Kasumi-1 (cell line): ENCODE measurements at regions not wholly inside any gene's neighbourhood (a gene's known extent, or its start where the extent isn't known, plus 50 kb on each side); places are given as distances from the start of the nearest gene placed in this dataset.

ENCODE experiments used
- DNase-seq, 2 experiments: peaks; one replicate each; lab custom pipeline; 2025; lab: John Stamatoyannopoulos, UW

DNA sequence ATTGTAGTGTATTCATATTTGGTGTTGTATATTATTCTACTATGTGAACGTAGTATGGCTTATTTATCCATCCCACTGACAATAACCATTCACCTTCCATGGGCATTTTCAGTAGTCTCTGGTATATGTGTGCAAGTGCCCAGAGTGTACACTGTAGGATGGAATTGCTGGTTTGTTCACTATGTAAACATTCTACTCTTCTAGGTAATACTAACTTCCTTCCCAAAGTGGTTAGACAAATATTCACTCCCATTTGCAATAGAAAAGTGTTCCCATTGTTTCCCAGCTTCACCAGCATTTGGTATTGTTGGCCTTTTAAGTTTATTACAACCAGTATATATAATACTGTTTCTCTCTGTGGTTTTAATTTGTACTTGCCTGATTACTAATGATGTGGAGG is 153.7 kb downstream of the C7orf25 start:
- DNase-seq: no peak

DNA sequence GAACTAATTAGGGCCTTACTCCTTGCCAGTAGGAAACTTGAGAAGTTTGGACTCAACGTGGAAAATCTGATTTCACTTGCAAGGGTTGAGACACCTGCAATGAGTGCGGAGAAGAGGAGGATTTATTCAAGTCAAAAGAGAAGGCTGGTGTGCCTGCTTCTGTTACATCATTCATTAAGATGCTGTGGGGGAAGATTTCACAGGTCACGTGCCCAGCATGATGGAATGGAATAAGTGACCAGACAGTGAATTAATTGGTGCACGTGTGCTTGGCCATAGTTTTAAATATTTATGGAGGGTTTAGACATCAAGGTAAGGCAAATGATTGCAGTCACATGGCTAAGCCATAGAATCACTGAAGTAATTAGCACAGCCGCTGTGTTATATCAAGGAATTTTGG is 155.0 kb downstream of the C7orf25 start:
- DNase-seq: no peak

DNA sequence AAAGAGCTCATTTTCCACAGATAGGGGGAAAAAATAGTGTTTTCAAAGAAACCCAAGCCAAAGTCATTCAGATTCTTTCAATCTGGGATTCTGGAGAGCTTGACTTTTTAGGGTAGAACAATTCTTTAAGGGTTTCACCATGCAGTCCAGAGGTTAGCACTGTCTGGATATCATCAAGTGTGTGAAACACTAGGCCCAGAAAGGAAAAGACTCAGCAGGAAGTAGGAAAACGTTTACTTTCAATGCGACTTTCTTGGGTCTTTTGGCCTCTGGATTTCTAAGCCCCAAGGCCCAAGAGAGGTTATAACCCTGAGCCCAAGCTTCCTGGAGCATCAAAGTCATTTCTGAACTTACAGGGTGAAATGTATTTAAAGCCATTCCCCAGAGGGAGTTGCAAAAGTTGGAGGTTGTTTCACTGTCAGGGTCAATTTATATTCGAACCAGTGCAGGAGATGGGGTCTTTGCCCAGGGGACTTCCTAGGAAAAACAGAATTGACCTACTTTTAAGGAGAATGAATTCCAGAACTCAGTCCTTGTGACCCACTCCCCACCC is 158.0 kb downstream of the C7orf25 start:
- no peak for DNase-seq

DNA sequence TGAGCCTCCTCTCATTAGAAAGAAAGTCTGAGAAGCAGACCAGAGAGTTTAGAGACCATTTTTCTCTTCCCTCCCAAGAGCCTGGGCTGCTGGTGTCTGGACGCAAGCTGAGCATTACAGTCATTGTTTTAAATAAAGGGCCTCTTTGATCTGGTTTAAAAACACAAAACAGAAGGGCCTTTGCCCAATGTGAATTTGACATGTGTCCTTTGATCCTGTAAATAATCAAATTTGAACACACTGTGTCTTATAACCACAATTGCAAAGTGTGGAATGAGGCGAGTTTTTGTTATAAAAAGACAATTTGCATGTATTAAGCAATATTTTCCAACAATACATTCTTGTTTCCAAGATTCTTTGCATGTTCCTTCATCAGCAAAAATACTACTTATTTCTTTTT is 158.5 kb downstream of the C7orf25 start:
- no peak for DNase-seq

DNA sequence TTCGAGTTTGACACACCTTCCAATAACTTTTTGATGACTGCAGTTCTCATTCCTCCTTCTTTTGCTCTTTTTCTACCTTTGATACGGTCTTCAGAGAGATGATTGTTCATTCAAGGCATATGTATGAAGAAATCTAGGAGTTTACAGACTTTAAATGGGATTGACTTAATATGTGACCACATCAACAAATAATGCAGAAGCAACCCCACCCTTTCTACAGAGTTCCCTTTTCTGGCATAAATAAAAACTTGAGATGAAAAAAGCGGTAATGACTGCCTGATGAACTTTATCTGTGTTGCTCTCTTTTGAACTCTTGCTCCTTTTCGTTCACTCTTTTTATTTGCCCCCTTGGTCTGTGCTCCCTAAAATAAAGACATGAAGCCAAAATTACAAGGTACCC is 161.7 kb downstream of the C7orf25 start:
- no peak for DNase-seq

DNA sequence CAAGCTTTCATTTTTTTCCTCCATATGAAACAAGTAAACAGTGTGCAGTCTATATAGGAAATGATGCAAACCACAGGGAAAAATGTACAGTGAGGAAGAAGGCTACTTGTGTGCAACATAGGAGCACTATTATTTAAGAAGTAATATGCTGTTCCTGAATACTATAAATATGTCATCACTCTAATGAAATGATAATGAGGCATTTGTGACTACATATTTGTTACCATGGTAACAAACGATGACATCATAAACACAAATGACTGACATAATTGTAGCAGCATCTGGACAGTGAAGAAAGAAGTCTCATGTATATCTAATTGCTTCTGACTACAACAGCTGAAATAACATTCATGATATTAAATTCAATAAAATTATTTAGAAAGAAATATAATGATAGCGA is 164.8 kb downstream of the C7orf25 start:
- no peak for DNase-seq

DNA sequence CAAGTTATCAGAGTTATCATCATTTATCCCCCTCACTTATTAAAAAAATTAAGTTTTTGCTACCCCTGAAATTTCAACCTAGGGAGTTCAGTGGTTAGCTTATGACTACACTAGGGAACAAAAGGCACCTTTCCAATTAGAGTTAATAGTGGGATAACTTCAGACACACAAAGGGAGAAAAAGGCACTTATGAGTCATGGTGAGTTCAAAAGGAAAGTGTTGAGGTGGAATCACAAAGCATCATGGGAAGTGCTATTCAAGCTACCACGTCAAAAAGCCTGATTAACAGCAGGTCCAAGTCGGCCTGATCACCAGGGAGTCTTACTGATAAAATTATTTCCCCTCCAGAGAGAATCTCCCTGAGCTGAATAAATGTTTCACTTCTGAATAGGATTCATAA is 165.7 kb downstream of the C7orf25 start:
- no peak for DNase-seq

DNA sequence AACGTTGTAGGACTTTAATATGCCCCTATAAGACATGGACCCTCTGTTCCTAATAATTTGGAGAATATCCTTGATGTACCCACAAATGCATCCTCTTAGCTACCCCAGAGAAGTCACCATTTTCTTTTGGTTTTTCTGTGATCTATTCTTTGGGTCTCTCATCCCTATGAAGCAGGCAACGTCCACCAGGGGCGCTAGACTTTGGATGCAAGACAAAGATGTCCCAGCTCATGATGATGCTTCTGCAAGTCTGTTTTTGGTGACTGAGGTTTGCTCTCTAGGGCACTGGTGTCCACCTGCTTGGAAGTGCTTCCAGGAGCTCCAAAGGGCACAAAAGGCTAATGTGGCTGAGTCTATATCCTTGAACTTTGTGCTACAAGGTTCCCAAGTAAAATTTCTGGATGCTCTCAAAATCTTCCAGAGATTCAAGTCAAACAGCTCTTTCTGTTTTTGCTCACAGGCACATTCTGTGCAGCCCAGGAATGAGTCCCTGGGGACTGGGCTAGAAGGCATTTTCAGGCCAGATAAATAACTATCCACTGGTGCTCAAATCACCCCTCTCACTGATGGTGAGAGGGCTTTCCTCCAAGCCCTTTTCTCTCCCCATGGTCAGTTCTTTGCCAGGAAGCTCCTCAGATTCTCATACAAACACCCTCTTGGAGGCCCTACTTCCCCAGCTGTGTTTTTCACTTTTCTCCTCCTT is 166.4 kb downstream of the C7orf25 start:
- peak; percentile 29 to 32 for DNase-seq

DNA sequence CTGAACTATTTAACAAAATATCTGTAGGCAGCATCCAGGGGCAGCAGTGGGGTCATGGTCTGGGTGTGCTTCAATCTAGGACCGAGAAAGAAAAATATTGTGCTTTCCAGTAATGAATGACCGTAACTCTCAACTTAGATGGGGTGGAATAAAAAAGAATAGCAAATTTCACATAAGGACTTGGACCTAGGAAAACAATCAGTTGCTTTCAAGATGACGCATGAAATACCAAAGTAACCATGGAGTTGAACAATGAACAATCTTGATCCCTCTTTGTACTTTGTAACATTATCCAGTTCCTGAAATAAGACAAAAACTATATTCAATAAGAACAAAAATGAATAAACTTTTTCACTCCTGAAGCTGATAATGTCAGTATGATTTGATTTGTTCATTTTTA is 167.1 kb downstream of the C7orf25 start:
- DNase-seq: no peak

DNA sequence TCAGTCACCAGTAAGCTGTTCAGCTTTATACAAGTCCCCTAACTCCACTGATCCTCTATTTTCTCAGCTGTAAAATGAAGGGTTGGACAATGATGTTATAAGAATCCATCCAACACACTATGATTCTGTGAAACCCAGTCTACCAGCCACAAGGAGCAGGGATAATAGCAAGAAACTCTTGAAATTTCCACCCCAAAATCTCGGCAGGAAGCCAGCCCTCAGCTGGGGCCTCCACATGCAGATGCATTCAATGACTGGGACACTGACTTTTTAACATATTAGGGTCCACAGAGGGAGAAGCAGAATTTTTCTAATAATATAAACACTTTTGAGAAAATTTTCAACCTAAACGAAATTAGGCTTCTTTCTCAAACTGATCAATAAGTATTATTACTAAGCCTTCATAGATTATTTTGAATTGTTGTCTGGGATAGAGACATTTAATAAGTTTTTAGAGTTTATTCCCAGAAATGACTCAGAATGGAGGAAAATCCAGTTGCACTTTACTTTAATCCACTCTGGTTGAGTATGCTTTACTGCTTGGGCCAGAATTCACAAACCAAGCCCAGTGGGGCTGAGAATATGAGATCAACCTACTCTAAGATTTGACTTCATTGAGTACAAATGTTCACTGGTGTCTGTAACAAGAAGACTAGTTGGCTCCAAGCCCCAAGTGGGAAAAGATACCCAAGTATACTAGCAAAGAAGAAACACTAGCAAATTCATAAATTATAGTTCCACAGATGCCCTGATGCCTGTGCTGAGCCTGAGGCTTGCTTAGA is 168.6 kb downstream of the C7orf25 start:
- no peak for DNase-seq

DNA sequence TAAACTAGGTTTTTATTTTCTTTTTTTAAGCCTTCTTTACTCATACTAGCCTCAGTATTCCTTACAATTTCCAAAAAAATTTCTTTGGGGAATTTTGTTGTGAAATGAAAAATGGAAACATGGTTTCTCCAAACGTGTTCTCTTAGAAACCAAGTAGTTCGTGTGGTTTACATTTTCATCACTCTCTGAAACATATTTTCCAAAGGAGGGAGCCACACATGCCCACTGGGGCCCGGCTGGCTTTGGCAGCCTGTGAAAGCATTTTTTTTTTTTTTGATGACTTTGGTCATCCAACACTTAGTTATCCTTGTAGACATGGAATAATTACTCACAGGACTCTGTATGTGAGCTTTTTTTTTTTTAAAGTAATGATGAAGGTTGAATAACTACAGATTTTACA is 169.6 kb downstream of the C7orf25 start:
- DNase-seq: no peak

DNA sequence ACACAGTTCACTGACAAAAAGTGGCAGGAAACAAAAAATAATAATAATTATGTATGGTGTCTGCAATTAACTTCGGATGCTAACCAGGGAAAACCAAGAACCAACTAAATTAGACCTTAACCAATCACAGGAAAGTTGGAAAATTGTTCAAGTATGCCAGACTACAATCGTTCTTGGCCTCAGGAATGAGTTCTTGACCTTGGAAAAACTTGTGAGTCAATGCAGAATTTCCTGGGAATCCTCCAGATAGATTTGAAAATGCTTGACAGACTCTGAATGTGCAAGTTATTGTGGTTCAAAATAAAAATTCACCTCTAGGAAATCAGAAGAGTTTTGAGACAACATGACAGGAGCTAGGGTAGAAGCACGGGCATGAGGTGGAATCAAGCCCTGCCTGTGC is 171.5 kb downstream of the C7orf25 start:
- no peak for DNase-seq

DNA sequence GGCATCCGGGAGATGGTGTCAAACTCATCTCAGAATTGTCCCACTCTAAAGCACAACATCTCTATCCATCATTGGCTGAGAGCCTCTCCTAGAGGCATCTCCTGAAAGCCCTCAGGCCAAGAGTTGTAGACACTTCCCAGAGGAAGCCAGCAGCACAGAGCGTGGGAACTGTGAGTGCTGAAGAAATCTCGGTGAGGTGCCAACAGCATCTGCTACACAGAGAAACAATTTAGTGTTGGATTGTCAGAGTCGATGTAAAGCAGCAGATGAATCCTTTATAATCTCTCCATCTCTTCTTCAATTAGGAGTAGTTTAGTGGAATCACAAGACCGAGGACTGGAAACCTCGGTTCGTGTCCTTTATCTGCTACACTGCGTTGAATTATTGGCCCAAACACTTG is 172.2 kb downstream of the C7orf25 start:
- DNase-seq: no peak

DNA sequence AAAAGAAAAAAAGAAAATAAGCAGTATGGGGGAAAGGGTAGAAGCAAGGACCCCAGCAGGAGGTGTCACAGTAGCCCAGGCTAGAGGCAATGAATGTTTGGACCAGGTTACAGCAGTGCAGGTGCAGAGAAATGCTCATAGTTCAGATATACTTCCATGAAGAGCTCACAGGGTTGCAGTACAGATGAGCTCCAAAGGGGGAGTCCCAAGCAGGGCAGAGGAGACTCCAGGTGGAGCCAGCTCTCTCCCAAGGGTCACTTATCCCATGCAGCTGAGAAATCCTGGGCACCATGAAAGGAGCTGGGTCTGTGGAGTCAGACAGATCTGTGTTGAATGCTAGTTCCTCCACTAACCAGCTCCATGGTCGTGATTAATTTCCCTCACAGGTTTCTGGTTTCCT is 174.9 kb downstream of the C7orf25 start:
- no peak for DNase-seq

DNA sequence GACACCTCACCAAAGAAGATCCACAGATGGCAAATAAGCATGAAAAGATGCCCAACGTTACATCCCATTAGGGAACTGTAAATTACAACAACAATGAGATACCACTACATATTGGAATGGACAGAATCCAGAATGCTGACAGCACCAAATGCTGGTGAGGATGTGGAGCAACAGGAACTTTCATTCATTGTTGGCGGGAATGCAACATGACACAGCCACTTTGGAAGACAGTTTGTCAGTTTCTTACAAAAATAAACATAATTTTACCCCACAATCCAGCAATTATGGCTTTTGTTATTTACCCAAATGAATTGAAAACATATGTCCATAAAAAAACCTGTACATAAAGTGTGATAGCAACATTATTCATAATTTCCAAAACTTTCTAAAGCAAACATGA is 176.8 kb downstream of the C7orf25 start:
- no peak for DNase-seq

DNA sequence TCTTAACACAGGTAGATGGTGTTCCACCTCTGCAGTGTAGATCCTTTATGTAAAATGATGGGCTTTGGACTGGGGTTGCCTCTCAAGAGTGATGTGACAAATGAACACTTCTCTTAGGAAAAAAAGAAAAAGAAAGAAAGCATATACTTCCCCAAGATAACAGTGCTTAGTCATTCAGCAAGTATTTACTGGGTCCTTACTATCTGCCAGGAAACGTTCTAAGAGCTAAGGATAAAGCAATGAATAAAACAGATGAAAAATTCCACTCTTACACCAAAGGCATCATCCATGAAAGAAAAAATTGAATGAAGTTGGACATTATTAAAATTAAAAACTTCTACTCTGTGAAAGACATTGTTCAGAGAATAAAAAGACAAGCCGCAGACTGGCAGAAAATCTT is 177.3 kb downstream of the C7orf25 start:
- DNase-seq: no peak

DNA sequence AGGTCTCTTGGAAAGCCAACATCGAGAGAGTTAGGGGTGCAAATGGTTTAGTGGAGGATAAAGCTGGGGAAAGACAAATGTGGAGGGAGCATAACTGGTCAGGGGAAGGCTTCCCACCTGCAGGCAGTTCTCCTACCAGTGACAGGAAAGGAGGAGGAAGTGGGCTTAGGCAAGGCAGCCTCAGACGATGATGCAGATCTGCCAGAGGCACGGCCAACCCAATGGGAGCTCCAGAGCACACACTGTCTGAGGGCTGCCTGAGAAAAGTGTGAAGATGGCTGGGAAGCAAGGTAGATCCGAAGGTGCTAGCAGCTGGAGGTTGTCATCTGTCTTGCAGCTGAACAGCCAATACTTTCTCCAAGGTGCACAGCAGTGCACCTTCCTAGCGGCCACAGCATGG is 178.8 kb downstream of the C7orf25 start:
- DNase-seq: no peak

DNA sequence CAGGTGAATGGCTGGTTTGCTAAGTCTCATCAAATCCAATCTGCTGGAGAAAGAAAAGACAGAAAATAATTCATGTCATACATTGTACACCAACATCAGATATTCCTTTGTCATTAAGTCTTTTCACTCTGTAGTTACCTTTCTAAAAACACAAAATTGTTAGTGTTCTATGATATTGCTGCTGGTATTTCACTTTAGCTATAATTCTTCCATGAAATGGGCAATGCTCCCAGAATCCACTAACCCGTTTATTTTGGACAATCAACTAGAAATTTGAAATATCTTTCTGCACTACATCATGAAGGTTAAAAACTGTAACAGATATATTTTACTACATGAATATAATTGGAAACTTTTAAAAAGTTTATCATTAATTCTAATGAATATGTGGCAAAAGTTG is 181.3 kb downstream of the C7orf25 start:
- DNase-seq: no peak

DNA sequence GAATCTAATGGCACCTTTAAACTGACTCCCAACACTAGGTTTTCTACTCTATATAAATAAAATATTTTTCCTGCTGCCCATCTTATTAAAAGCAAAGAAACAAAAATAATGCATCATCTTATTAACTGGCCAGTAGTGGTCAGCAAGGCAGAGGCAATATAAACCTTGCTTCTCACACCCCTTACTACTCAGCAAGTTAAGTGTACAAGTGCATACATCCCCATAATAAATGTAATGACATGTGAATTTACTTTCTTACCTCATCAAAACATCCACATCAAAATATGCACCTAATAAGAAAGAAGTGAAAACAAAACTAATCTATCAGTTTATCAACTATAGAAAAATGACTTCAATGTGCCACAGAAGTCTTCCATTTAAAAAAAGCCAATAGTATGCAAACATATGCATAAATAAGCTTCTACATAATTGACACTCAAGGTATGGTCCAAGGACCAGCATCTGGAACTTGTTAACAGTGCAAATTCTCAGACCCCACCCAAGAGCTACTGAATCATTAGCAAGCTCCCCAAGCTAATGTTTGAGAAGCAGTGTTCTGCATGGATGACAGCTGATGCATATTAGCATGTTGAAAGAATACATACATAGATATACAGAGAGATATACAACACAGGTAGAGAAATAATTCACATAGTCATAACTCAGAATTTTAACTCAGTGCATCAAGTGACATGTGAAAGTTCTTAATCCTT is 182.7 kb downstream of the C7orf25 start:
- DNase-seq: no peak

DNA sequence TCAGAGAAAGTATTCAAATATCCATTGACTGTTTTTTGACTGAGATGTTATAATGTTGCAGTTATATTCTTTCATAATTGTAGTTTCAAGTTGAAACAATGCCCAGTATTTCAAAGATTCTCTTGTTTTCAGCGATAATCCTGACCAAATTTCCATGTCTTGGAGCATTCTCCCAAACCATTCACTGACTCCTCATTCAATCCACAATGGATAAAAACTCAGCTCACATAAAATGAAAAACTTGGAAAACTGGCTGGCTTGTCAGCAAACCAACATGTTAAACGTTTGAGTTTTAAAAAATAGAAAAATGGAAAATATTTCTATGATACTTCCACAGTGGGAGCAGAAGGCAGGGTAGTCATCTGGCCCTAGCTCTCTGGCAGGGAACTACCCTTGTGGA is 184.4 kb downstream of the C7orf25 start:
- DNase-seq: no peak

DNA sequence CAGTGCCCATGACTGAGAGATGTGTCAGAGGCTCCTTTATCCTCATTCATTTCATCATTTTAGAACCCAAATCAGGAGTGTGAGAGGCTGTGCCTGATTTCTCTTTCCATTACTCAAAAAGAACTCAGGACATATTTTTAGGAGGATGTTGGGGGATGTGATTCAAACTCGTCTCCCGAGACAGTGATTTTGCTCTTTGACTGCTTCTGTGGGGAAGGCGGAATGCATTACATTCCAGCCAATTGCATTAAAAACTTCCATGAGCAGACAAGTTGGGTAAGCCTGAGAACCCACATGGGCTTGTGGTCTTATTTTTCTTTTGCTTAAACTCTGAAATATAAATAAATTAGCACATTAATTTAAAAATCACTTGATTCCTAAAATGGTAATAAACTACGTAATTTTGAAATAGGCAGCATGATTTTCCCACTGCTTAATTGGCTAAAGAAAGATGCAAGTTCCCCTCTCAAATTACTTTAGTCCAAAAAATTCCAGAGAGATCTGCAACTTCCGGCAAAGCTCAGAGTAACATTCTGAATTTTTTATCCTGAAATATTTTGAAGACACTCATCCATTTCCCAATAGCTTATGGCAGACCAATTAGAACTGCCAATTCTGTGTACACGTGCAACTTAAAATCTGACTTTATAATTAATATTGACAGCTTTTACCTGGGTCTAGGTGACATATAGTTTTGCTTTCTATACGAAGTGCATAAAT is 185.6 kb downstream of the C7orf25 start:
- no peak for DNase-seq

DNA sequence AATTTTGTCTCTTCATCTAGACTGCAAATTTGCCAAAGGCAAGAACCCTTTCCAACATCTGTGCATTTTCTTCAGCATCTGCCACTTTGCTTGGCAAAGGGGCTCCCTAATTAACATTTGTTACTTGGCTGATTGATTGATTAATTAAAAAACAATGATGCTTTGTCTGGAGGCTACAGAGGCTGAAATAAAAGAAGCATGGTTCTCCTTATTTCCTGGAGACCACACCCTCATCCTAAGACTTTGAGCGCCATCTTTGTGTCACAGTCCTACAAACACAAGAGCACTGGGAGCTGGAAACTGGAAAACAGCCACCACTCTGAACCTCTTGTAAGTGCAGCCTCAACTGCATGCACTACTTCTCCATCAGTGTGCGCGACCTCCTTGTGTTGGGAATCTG is 189.2 kb downstream of the C7orf25 start:
- DNase-seq: no peak
